ENCODE measurements at regions not wholly inside any gene's neighbourhood (a gene's known extent, or its start where the extent isn't known, plus 50 kb on each side); places are given as distances from the start of the nearest gene placed in this dataset.

DNA sequence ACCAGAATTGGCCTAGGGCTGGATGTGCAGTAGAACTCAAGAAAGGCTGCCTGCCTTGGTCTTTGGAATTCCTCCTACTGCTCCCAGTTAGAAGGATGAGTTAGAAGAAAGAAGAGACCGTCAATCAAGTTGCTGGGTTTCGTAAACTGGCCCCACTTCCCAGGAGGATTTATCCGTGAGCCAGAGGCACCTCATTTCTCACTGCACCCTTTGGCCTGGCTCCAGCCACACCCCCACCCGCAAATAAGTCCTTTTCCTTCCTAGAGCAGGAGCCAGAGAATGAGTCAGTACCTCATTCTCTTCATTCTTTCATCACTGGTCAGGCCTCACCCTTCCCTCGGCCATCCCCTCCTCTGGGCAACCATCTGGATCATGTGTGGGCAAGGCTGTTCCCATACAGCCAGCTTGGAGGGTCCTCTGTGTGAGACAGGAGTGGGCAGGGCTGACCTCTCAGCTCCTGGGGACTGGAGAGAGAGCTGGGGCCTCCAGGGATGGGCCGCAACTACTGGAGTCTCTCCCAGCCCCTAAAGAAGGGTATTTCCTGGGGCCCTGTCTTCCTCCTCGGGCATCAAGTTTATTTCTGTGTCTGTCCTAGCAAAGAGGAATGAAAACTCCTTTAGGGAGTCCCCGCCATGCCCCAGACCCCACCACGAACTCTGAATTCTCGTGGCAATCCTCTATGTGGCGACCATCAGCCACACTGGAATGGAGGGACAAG lies 87.2 kb upstream of the DUSP5 start:
- Histone ChIP-seq H3K27me3 (no peaks in the 10 kb centered on the region; the same call in 1 of the 2 replicates), H3K9me3 (no peaks in the 10 kb centered on the region), H3K27ac (no peak overlapping the region), H3K4me2 (peak overlapping the region; percentile 13; the same call in 1 of the 2 replicates), H3K9ac (no peak overlapping the region), H3K4me1 (peaks cover 55% of the 10 kb centered on the region), H3K4me3 (no peak overlapping the region), H4K20me1 (peaks cover 19% of the 10 kb centered on the region), H3K36me3 (no peaks in the 10 kb centered on the region)
- TF ChIP-seq Cebpa-rat (IDR thresholded peaks at IDR 0.05), result no peak

DNA sequence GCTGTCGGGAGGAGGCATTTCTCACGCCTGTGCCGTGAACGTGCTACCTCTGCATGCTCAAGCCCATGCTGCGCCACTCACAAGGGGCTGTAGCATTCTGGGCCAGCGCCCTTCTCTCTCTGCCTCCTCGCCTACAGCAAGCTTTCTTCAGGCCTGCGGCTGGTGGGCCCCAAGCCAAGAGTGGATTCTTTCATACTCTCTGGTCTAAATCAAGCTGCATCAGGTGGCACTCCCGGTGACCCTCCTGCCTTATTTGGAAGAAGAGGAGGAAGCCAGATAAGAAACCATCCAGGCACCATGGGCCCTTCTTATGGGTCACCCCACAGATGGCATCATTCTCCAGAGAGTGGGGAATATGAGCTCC lies 86.7 kb upstream of the DUSP5 start:
- TF ChIP-seq Cebpa-rat (IDR thresholded peaks at IDR 0.05), result no peak
- Histone ChIP-seq H3K27ac (no peak overlapping the region), H4K20me1 (peaks cover 19% of the 10 kb centered on the region), H3K4me2 (0 out of 2 replicates have a peak overlapping the region, but pooled peaks have one; percentile 13), H3K4me3 (no peak overlapping the region), H3K4me1 (peaks cover 61% of the 10 kb centered on the region), H3K27me3 (no peaks in the 10 kb centered on the region; the same call in 1 of the 2 replicates), H3K9me3 (no peaks in the 10 kb centered on the region), H3K9ac (no peak overlapping the region), H3K36me3 (no peaks in the 10 kb centered on the region)

DNA sequence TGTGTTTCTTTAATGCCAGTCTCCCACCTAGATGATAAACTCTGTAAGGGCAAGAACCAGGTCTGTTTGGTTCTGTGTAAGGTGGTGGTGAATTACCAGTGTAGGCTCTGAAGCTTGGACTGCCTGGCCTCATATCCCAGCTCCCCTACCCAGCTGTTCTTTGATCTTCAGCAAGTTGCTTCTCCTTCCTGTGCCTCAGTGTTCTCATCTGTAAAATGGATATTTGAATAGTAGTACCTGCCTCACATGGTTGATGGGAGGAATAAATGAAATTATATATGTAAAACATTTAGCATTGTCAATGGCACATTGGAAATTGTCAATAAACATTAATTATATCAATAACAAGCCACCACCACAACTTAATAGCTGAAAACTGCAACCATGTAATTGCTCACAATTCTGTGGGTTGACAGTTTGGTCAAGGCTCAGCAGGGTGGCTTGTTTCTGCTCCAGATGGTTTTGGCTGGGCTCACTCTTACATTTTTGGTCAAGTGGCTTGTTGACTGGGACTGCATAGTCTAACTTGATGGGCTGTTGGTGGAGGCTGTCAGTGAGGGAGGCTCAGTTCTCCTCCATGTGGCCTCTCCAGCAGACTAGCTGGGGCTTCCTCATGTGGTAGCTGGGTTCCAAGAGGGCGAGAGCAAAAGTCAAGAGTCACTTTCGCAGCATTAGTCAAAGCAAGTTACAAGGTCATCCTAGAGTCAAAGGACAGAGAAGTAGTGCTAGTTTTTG lies 84.5 kb upstream of the DUSP5 start:
- Histone ChIP-seq H4K20me1 (peaks cover 19% of the 10 kb centered on the region), H3K36me3 (no peaks in the 10 kb centered on the region), H3K27ac (no peak overlapping the region), H3K4me1 (peaks cover 62% of the 10 kb centered on the region), H3K27me3 (no peaks in the 10 kb centered on the region; the same call in 1 of the 2 replicates), H3K4me2 (peak overlapping the region; percentile 82), H3K9ac (no peak overlapping the region), H3K9me3 (no peaks in the 10 kb centered on the region), H3K4me3 (no peak overlapping the region)
- TF ChIP-seq Cebpa-rat (IDR thresholded peaks at IDR 0.05), result no peak

DNA sequence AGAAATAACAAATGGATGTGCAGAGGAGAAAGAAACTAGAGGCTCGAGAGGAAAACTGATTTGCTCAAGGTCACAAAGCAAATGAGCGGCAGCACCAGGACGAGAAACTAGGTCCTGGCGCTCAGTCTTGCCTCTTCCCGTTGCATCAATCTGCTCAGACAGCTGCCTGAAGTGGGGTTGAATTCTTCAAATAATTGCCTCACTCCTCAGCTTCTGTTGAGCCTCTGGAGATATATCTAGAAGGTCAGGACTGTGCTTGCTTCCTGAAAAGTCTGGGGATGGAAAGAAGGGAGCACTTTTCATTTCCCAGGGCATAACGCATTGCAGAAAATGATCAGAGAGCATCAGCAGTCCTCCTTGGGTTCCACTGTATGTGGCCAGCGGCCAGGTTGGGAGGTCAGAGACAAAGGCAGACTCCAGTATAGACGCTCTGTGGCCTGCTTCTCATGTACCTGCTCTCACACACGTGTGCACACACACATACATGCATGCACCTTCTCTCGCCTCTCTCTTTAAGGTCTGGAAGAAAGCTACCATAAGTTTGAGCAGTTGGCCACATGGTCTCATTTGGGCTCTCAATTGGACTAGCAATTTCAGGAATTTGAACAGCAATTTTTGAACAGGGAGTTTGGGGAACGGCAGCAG lies 83.7 kb upstream of the DUSP5 start:
- Histone ChIP-seq H3K9ac (no peak overlapping the region), H4K20me1 (peaks cover 19% of the 10 kb centered on the region), H3K27me3 (no peaks in the 10 kb centered on the region; the same call in 1 of the 2 replicates), H3K27ac (peak overlapping the region; percentile 45; the same call in 1 of the 2 replicates), H3K4me1 (peaks cover 66% of the 10 kb centered on the region), H3K4me2 (peak overlapping the region; percentile 82), H3K9me3 (no peaks in the 10 kb centered on the region), H3K36me3 (no peaks in the 10 kb centered on the region), H3K4me3 (no peak overlapping the region)
- no peak for TF ChIP-seq Cebpa-rat (IDR thresholded peaks at IDR 0.05)

DNA sequence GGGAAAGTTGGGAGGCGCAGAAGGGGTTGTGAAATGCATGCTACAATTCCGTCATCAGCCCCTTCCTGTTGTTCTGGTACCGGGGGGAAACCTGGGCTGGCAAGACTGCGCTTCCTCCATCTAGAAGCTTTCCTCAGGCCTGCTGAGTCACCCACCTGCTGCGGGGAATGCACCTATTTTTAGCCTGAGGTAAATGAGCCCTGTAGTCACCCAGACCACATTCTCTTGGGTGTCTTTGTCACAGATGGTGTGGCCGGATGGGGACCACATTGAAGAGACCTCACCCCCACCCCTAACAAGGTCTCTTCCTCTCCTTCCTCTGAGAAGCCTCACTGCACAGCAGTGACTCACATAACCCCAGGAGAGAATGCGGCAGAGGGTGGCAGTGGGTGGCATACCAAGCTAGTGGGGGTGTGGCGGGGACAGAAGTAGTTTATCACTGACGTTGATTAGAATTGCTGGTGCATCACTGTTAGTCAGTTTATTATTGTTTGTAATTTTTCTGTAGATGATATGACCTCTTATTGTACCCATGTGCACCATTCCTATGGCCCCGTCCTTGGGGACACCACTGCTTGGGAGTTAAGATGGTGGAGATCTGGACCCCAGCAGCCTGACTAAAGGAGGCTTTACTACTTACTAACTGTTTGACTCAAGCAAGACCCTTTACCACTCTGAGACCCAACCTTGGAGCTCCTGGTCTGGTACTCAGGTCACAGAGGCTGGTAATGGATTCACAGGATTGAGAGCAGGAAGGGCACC lies 83.0 kb upstream of the DUSP5 start:
- Histone ChIP-seq H3K9me3 (no peaks in the 10 kb centered on the region), H3K4me3 (no peak overlapping the region), H3K27ac (peak overlapping the region; percentile 45; the same call in 1 of the 2 replicates), H3K36me3 (no peaks in the 10 kb centered on the region), H3K27me3 (no peaks in the 10 kb centered on the region; the same call in 1 of the 2 replicates), H3K9ac (no peak overlapping the region), H3K4me1 (peaks cover 65% of the 10 kb centered on the region), H3K4me2 (peak overlapping the region; percentile 82), H4K20me1 (peaks cover 19% of the 10 kb centered on the region)
- peak; percentile 40; the same call in 1 of the 2 replicates for TF ChIP-seq Cebpa-rat (IDR thresholded peaks at IDR 0.05)

DNA sequence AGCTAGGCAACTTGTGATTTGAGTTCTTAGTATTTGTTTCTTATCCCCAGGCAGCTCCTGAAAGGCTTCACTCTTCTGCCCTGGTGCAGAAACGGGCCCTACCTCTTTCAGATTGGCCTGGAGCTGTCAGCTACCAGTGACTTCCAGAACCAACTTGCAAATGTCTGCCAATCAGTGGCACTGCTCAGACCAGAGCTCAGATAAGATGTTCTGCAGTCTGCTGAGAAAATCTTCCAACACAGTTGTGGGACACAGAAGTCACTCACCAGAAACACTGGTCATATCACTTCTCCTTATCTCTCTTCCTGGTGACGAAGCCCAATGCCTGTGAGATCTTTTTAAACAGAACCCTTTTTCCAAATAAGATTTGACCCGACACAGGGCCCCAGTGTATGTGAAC lies 81.9 kb upstream of the DUSP5 start:
- Histone ChIP-seq H4K20me1 (peaks cover 19% of the 10 kb centered on the region), H3K27me3 (no peaks in the 10 kb centered on the region; the same call in 1 of the 2 replicates), H3K9me3 (no peaks in the 10 kb centered on the region), H3K9ac (no peak overlapping the region), H3K27ac (no peak overlapping the region), H3K4me2 (peak overlapping the region; percentile 82), H3K4me3 (no peak overlapping the region), H3K4me1 (peaks cover 61% of the 10 kb centered on the region), H3K36me3 (no peaks in the 10 kb centered on the region)
- TF ChIP-seq Cebpa-rat (IDR thresholded peaks at IDR 0.05), result no peak

DNA sequence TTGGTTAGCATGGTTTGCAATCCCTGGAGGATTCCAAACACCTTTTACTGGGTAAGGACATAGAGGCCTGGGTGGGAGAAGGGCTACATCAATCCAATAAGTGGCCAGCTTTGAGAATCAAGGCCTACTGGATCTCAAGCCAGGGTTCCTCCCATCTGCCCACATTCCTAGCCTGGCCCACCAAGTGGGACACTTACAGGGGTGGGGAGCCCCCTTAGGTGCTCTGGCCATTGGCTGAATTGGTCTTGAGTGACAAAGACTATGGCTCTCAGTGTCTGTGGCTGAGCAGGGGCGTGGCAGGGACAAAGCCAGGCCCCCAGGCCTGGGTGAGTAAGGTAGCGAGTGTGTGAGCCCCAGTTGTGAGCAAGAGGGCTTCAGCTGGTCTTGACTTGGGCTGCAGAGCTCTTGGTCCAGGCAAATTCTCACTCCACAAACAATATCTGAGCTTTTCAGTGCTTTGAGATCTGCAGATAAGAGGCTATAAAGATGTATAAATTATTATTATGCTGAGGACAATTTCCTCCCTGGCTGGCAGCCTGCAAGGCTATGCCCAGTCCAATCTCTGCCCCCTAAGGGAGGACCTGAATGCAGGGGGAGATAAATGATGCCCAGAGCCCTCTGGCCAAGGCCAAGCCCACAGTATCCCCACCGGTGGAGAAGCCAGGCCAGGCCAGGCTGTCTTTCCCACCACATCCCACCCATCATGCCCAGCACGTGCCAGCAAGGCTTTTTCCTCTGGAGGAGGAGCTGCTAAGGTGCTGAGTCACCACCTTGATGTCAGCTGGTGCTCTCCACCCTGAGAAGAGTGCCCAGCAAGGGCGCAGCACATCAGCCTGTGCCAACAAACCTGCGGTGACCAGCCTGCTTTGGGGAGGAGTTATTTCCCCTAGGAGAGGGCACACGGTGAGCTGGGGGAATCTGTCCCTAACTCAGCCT lies 80.7 kb upstream of the DUSP5 start:
- Histone ChIP-seq H3K27ac (no peak overlapping the region), H3K4me1 (peaks cover 60% of the 10 kb centered on the region), H3K36me3 (no peaks in the 10 kb centered on the region), H3K4me3 (no peak overlapping the region), H3K9me3 (no peaks in the 10 kb centered on the region), H3K9ac (no peak overlapping the region), H4K20me1 (peaks cover 19% of the 10 kb centered on the region), H3K4me2 (no peak overlapping the region), H3K27me3 (no peaks in the 10 kb centered on the region)
- no peak for TF ChIP-seq Cebpa-rat (IDR thresholded peaks at IDR 0.05)

DNA sequence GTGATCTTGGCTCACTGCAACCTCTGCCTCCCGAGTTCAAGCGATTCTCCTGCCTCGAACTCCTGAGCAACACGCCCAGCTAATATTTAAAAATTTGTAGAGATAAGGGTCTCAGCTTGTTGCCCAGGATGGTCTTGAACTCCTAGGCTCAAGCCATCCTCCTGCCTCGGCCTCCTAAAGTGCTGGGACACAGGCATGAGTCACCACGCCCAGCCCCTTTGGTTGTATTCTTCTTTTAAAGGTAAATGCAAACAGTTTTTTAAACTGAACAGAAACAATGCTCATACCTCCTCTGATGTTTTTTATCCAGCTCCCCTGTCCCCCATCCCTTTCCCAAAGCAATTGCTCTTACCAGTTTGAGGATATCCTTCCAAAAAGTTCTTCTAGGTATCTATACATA lies 79.5 kb upstream of the DUSP5 start:
- Histone ChIP-seq H3K36me3 (no peaks in the 10 kb centered on the region), H3K4me2 (no peak overlapping the region), H4K20me1 (peaks cover 19% of the 10 kb centered on the region), H3K9ac (no peak overlapping the region), H3K9me3 (no peaks in the 10 kb centered on the region), H3K4me1 (peaks cover 56% of the 10 kb centered on the region), H3K27ac (no peak overlapping the region), H3K27me3 (no peaks in the 10 kb centered on the region), H3K4me3 (no peak overlapping the region)
- no peak for TF ChIP-seq Cebpa-rat (IDR thresholded peaks at IDR 0.05)

All from BLaER1 (cell line).